ENCODE measurements at regions not wholly inside any gene's neighbourhood (a gene's known extent, or its start where the extent isn't known, plus 50 kb on each side); places are given as distances from the start of the nearest gene placed in this dataset.

DNA sequence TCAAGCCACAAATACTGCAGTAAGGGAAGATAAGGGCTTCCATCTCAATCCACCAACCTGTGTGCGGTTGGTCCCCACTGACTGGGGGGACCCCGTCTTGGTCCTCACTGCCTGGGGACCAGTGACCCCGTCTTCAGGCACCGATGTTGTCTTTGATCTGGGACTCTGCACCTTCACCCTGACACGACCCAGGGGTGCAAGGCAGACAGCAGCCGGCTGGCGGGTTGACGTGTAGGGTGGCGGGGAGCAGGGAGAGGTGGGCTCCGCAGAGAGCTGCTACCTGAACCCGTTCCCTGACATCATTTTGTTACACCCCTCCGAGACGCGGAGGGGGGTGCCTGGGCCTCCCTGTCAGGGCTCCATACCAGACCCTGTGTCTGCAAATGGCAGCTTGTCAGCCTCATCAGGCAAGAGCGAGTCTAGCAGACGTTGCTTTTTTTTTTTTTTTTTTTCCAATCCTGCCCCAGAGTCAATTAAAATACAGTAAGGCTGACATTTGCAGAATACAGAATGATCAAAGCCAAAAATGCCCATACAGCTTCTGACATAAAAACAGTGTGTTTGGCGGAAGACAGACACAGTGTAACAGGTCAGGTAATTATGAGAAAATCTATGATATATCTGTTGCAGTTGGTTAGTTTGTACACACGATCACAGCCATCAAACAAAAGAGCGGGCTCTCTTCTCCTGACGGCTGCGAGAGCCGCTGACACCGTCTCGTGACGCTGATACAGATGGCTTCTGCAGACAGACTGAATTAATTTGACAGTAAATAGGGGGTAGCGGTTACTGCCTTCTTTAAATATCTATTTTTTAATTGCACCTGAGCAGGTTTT is 118.6 kb downstream of the CRLF2 start (continued):
- TF ChIP-seq EZH2 (IDR thresholded peaks at IDR 0.05; ENCODE audit: low read depth, low read length, severe bottlenecking) = no peak
- TF ChIP-seq SIX5 (IDR thresholded peaks at IDR 0.05; ENCODE audit: low read depth, low read length) = no peak
- TF ChIP-seq MAFK (IDR thresholded peaks at IDR 0.05; ENCODE audit: low read depth, low read length) = no peak

Measured in H1 (cell line).